Nephron (organoid): ENCODE measurements at regions not wholly inside any gene's neighbourhood (a gene's known extent, or its start where the extent isn't known, plus 50 kb on each side); places are given as distances from the start of the nearest gene placed in this dataset.

Source experiments
- H3K27ac Mint-ChIP-seq, 3 experiments: 2 replicates each; pipeline ENCODE4 v1.8.0; 2020; ENCODE audit warnings: mixed read lengths in 3 of 3, mild to moderate bottlenecking in 2 of 3, moderate library complexity in 1 of 3
- H3K27me3 Mint-ChIP-seq: 2 replicates; pipeline ENCODE4 v1.8.0; 2021; ENCODE audit warnings: low read depth, mild to moderate bottlenecking, moderate library complexity, mixed read lengths
- H3K36me3 Mint-ChIP-seq: 2 replicates; pipeline ENCODE4 v1.8.0; 2020; ENCODE audit warnings: low read depth, mixed read lengths
- H3K4me1 Mint-ChIP-seq: 2 replicates; pipeline ENCODE4 v1.8.0; 2020; ENCODE audit warnings: mixed read lengths
- H3K4me3 Mint-ChIP-seq, 3 experiments: 2 replicates each; pipeline ENCODE4 v1.8.0; 2020; ENCODE audit warnings: mild to moderate bottlenecking in 3 of 3, mixed read lengths in 3 of 3, moderate library complexity in 2 of 3
- H3K9me3 Mint-ChIP-seq: 2 replicates; pipeline ENCODE4 v1.8.0; 2020; ENCODE audit warnings: mixed read lengths
- CTCF ChIP-seq, 3 experiments: fragments of 200-600 bp; sonication (generic); IDR thresholded peaks; one replicate each; pipeline ENCODE4 v1.5.0; 2021; ENCODE audit warnings: antibody characterized with exemption in 3 of 3; ENCODE audit not compliant: unreplicated experiment in 3 of 3

- Mint-ChIP-seq H3K4me3 (no peak overlapping the region), H3K36me3 (no peaks in the 10 kb centered on the region)
- no peak for TF ChIP-seq CTCF (IDR thresholded peaks at IDR 0.05; ENCODE audit: unreplicated experiment in 3 of 3)
These were observed 386.6 kb upstream of the KLHL29 start for GRCh38 chr2:22998359-22998758.

GRCh38 chr2:22999951-23000350 lies 385.0 kb upstream of the KLHL29 start:
- peaks cover 5% of the 10 kb centered on the region for H3K4me1 Mint-ChIP-seq
- H3K9me3 Mint-ChIP-seq = no peaks in the 10 kb centered on the region
- no peak overlapping the region for H3K4me3 Mint-ChIP-seq
- no peak for TF ChIP-seq CTCF (IDR thresholded peaks at IDR 0.05; ENCODE audit: unreplicated experiment in 3 of 3)
- no peaks in the 10 kb centered on the region for H3K27me3 Mint-ChIP-seq
- H3K36me3 Mint-ChIP-seq = no peaks in the 10 kb centered on the region
- H3K27ac Mint-ChIP-seq = no peak overlapping the region

More at GRCh38 chr2:22998359-22998758, 386.6 kb upstream of the KLHL29 start:
- no peaks in the 10 kb centered on the region for H3K9me3 Mint-ChIP-seq
- H3K4me1 Mint-ChIP-seq = peaks cover 5% of the 10 kb centered on the region
- no peak overlapping the region for H3K27ac Mint-ChIP-seq
- no peaks in the 10 kb centered on the region for H3K27me3 Mint-ChIP-seq

GRCh38 chr2:23002234-23002633 lies 382.7 kb upstream of the KLHL29 start:
- peak in 1 of 3 experiments; percentile 28 for TF ChIP-seq CTCF (IDR thresholded peaks at IDR 0.05; ENCODE audit: unreplicated experiment in 3 of 3)
- Mint-ChIP-seq H3K4me1 (peaks cover under 1% of the 10 kb centered on the region), H3K27me3 (peaks cover 6% of the 10 kb centered on the region), H3K4me3 (no peak overlapping the region), H3K9me3 (no peaks in the 10 kb centered on the region), H3K27ac (no peak overlapping the region), H3K36me3 (no peaks in the 10 kb centered on the region)

GRCh38 chr2:23005469-23005868 lies 379.5 kb upstream of the KLHL29 start:
- H3K36me3 Mint-ChIP-seq = no peaks in the 10 kb centered on the region
- H3K27ac Mint-ChIP-seq = no peak overlapping the region
- H3K4me3 Mint-ChIP-seq = no peak overlapping the region
- TF ChIP-seq CTCF (IDR thresholded peaks at IDR 0.05; ENCODE audit: unreplicated experiment in 3 of 3) = no peak
- H3K27me3 Mint-ChIP-seq = peaks cover 12% of the 10 kb centered on the region
- H3K4me1 Mint-ChIP-seq = peaks cover 14% of the 10 kb centered on the region
- H3K9me3 Mint-ChIP-seq = no peaks in the 10 kb centered on the region

GRCh38 chr2:23007631-23008235 lies 377.2 kb upstream of the KLHL29 start:
- Mint-ChIP-seq H3K4me3 (no peak overlapping the region), H3K4me1 (peaks cover 14% of the 10 kb centered on the region), H3K27me3 (peaks cover 12% of the 10 kb centered on the region), H3K36me3 (no peaks in the 10 kb centered on the region), H3K9me3 (no peaks in the 10 kb centered on the region), H3K27ac (no peak overlapping the region)
- no peak for TF ChIP-seq CTCF (IDR thresholded peaks at IDR 0.05; ENCODE audit: unreplicated experiment in 3 of 3)

GRCh38 chr2:23008440-23008839 lies 376.5 kb upstream of the KLHL29 start:
- H3K9me3 Mint-ChIP-seq = no peaks in the 10 kb centered on the region
- peaks cover 14% of the 10 kb centered on the region for H3K4me1 Mint-ChIP-seq
- H3K27ac Mint-ChIP-seq = no peak overlapping the region
- no peaks in the 10 kb centered on the region for H3K36me3 Mint-ChIP-seq
- TF ChIP-seq CTCF (IDR thresholded peaks at IDR 0.05; ENCODE audit: unreplicated experiment in 3 of 3) = no peak
- H3K27me3 Mint-ChIP-seq = peaks cover 12% of the 10 kb centered on the region
- H3K4me3 Mint-ChIP-seq = no peak overlapping the region
